ENCODE measurements at regions not wholly inside any gene's neighbourhood (a gene's known extent, or its start where the extent isn't known, plus 50 kb on each side); places are given as distances from the start of the nearest gene placed in this dataset.

DNA sequence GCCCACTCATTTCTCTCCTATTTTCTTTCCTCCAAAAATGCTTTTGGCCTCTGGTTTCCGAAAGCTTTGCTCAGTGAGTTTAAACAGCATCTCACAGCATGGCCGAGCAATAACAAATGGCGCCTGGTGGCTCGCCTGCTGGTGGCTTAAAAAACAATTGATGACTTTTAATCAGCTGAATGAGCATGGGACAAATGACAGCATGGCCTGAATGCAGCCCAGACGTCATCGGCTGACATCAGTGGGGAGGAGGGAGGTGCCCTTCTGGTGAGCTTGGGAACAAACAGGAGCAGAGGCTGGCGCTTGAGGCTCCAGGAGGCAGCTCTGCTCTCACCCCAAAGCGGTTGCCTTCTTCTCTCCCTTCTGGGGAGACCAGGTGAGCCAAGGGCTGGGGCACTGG lies 286.4 kb downstream of the BCOR start:
- DNase-seq (ENCODE audit: insufficient read length, low spot score) (no peak), FAIRE-seq (no peak)
- TF ChIP-seq, protein P1, sequence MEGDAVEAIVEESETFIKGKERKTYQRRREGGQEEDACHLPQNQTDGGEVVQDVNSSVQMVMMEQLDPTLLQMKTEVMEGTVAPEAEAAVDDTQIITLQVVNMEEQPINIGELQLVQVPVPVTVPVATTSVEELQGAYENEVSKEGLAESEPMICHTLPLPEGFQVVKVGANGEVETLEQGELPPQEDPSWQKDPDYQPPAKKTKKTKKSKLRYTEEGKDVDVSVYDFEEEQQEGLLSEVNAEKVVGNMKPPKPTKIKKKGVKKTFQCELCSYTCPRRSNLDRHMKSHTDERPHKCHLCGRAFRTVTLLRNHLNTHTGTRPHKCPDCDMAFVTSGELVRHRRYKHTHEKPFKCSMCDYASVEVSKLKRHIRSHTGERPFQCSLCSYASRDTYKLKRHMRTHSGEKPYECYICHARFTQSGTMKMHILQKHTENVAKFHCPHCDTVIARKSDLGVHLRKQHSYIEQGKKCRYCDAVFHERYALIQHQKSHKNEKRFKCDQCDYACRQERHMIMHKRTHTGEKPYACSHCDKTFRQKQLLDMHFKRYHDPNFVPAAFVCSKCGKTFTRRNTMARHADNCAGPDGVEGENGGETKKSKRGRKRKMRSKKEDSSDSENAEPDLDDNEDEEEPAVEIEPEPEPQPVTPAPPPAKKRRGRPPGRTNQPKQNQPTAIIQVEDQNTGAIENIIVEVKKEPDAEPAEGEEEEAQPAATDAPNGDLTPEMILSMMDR (IDR thresholded peaks at IDR 0.05; ENCODE audit: insufficient read depth, missing control alignments) = no peak

DNA sequence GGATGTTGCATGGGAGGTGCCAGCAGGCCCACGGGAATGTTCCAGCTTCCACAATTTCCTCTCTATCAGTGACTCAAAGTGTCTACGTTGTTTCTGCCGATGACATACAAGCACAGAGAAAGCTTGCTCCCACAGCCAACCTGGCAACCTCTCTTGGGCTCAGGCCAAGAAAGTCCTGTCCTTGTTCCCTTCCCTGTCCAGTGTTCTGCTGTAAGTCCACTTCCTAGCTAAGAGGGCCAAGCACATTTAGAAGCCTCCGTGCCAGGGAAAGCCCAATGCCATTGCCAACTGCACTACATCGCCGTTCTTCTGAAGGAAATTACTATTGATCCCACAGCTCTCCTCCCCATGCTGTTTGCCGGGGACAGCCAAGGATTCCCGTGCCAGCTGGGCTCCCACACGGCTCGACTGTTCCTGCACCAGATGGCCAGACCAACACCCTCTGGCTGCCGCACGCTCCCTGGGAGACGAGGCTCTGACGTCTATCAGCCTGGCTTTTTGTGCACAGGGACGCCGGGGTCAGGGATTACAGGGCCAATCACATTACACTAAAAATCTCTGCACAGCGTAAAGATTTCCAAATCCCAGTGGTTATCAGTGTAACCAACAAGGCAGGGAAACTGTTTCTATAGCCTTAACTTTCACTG lies 284.0 kb downstream of the BCOR start:
- TF ChIP-seq, protein P1 (IDR thresholded peaks at IDR 0.05; ENCODE audit: insufficient read depth, missing control alignments) = no peak
- FAIRE-seq (peak; percentile 84), DNase-seq (ENCODE audit: insufficient read length, low spot score) (peak; percentile 26)

DNA sequence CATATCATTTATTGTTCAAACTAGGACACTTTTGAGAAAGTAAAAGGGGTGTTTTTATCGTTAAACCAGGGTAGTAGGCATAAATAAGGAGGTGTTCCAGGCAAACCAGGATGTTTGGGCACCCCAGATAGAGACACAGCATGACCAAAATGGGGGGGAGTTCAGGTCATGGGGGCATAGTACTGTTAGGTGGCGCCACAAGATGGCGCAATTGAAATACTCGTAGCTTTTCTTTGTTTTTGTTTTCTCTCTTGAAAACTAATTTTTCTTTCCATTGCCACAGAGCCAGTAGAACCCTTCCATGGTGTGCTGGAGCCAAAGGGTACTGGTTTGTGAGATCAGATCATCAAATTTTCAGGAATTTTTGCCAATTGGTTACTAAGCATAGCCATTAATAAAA lies 283.4 kb downstream of the BCOR start:
- FAIRE-seq = no peak
- TF ChIP-seq, protein P1 (IDR thresholded peaks at IDR 0.05; ENCODE audit: insufficient read depth, missing control alignments) = peak; percentile 26
- no peak for DNase-seq (ENCODE audit: insufficient read length, low spot score)

DNA sequence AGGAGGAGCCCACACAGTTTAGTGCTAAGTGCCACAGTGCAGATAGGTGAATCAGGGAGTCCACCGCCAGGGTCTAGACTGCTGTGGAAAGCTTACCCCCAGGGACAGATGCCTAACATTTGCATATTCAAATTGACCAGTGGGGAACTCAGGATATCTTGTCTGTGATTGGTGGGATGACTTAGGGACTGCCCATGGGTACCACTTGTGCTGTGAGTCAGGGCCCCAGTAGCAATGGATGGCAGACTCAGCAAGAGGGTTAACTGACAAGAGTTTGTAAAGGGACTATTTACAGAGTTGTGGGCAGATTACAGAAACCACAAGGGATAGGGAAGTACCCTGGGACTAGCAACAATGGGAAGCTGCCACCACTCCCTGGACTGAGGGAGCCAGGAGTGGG lies 282.1 kb downstream of the BCOR start:
- DNase-seq (ENCODE audit: insufficient read length, low spot score) (no peak), FAIRE-seq (no peak)
- TF ChIP-seq, protein P1 (IDR thresholded peaks at IDR 0.05; ENCODE audit: insufficient read depth, missing control alignments) = no peak

DNA sequence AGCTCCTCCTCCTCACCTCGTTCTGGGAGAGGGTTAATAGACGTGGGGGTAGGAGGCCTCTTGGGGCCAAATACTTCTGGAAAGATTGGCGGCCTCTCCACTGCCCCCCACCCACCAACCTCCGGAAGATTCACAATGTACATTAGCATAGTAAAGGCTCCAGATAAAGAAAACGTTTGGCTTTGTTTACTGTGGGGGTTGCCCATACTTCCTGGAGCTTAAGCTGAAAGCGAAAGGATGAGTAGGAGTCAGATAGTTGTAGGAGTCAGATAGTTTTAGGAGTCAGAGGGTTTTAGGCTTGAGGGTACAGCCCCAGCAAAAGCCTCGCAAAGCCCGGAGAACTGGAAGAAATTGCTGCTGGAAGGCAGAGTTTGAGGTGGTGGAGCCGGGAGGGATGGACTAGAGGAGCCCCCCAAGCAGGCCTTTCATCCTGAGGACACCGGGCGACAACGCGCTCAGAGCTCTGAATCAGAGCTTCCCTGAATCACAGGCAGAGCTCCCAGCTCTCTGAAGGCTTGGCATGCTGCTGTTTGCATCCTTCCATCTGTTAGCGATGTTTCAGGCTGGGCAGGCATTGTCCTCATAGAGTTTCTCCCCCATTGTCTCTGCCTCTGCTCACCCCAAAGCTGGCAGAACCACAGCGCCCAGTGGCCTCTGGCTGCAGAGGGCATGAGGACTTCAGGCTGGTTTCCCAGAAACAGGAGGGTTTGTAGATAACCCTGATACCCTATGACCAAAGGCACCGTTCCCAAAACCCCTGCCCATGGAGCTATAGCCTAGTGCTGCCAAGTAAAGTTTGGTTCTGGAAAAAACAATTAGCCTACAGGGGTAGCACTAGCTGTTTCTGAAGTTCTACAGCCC lies 280.7 kb downstream of the BCOR start:
- TF ChIP-seq, protein P1 (IDR thresholded peaks at IDR 0.05; ENCODE audit: insufficient read depth, missing control alignments) = no peak
- no peak for FAIRE-seq
- DNase-seq (ENCODE audit: insufficient read length, low spot score) = no peak

DNA sequence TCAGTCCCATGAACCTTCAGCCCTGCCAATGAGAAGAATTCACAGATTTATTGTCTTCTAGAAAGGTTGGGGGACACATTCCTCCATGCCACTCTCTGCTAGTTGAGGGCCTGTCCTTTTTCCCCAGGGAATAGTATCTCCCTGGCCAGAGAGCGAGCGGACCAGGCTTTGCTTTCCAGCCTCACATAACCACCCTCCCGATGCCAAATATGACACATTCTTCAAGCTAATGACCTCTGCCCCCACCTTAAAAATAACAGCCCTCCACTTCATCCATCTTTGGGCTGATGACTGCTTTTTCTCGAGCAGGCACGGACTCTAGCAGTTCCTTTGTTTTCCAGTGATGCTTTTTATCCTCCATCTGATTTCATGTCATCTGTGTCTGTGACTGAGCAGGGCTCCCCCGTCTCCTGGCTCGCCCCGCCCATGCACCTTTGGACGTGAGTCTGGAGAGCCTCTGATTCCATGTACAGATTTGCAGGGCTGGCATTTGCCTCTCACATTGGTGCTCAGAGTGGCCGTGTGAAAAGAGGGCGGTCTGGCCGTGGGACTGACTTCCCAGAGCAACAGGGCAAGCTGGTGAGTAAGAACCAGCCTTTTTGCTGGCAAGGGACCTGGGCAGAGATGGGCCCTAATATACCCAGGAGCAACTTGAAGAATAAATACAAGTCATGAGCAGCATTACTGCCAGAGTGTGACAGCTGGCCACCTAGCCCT lies 279.8 kb downstream of the BCOR start:
- TF ChIP-seq, protein P1 (IDR thresholded peaks at IDR 0.05; ENCODE audit: insufficient read depth, missing control alignments) = no peak
- no peak for FAIRE-seq
- no peak for DNase-seq (ENCODE audit: insufficient read length, low spot score)
